ENCODE measurements at regions not wholly inside any gene's neighbourhood (a gene's known extent, or its start where the extent isn't known, plus 50 kb on each side); places are given as distances from the start of the nearest gene placed in this dataset.

DNA sequence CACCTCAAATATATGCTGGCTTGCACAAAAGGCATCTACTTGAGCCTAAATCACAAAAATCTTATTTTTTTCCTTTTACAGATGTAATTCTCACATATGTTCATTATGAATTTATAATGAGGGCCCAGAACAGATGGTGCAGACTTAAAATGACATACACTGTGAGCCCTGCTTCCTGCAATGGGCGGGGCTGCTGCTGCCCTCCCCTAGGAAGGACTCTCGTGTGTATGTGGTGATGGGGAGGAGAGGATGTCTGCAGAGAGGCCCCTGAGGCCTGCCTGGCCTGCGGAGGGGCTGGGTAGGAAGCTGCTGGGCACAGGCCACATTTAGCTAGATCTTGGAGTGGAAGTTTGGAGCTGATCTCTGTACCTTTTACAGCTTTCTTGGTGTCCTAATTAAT, 233.4 kb upstream of the KIRREL3 start:
- TF ChIP-seq, protein P1, sequence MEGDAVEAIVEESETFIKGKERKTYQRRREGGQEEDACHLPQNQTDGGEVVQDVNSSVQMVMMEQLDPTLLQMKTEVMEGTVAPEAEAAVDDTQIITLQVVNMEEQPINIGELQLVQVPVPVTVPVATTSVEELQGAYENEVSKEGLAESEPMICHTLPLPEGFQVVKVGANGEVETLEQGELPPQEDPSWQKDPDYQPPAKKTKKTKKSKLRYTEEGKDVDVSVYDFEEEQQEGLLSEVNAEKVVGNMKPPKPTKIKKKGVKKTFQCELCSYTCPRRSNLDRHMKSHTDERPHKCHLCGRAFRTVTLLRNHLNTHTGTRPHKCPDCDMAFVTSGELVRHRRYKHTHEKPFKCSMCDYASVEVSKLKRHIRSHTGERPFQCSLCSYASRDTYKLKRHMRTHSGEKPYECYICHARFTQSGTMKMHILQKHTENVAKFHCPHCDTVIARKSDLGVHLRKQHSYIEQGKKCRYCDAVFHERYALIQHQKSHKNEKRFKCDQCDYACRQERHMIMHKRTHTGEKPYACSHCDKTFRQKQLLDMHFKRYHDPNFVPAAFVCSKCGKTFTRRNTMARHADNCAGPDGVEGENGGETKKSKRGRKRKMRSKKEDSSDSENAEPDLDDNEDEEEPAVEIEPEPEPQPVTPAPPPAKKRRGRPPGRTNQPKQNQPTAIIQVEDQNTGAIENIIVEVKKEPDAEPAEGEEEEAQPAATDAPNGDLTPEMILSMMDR (conservative IDR thresholded peaks at IDR 0.05; ENCODE audit: low read length): no peak
- TF ChIP-seq EZH2phosphoT487 (IDR thresholded peaks at IDR 0.05; ENCODE audit: borderline replicate concordance, low read depth, low read length): no peak
- H3K27ac ChIP-seq (ENCODE audit: low read depth, low read length, poor library complexity, severe bottlenecking): no peak overlapping the region
- H3K79me2 ChIP-seq (ENCODE audit: insufficient read depth, low read depth, low read length): no peaks in the 10 kb centered on the region
- intact Hi-C loops (cut with micrococcal nuclease; ENCODE audit: unreplicated experiment): no loop called here
- no peak for DNase-seq (ENCODE audit: low spot score)
- no peaks in the 10 kb centered on the region for H3K4me1 ChIP-seq (ENCODE audit: insufficient read depth, low read length, poor library complexity, severe bottlenecking)
- ChIA-PET CTCF (ENCODE audit: unreplicated experiment) (no interaction called here), POLR2A (no interaction called here)
- H3K4me3 ChIP-seq (ENCODE audit: low read depth, low read length, poor library complexity, severe bottlenecking): no peak overlapping the region
- no peaks in the 10 kb centered on the region for H3K9me3 ChIP-seq (ENCODE audit: low read length)
- H3K9me2 ChIP-seq (ENCODE audit: insufficient read depth, low read length): no peaks in the 10 kb centered on the region
- BruUV-seq (replicated peaks): no TSS peak
- no peak overlapping the region for H2AFZ ChIP-seq (ENCODE audit: low read length)
- no peak overlapping the region for H3K4me2 ChIP-seq (ENCODE audit: low read length)
- no peaks in the 10 kb centered on the region for H3K36me3 ChIP-seq (ENCODE audit: insufficient read depth, low read length)
- no peaks in the 10 kb centered on the region for H4K20me1 ChIP-seq (ENCODE audit: insufficient read depth, low read length)

GRCh38 chr11:127230392-127230791, 229.8 kb upstream of the KIRREL3 start:
- Histone ChIP-seq H3K9me3 (ENCODE audit: low read length) (no peaks in the 10 kb centered on the region), H3K27ac (ENCODE audit: low read depth, low read length, poor library complexity, severe bottlenecking) (no peak overlapping the region), H3K36me3 (ENCODE audit: insufficient read depth, low read length) (no peaks in the 10 kb centered on the region), H3K4me1 (ENCODE audit: insufficient read depth, low read length, poor library complexity, severe bottlenecking) (no peaks in the 10 kb centered on the region), H4K20me1 (ENCODE audit: insufficient read depth, low read length) (no peaks in the 10 kb centered on the region), H3K4me2 (ENCODE audit: low read length) (no peak overlapping the region), H3K4me3 (ENCODE audit: low read depth, low read length, poor library complexity, severe bottlenecking) (no peak overlapping the region), H3K9me2 (ENCODE audit: insufficient read depth, low read length) (no peaks in the 10 kb centered on the region), H3K79me2 (ENCODE audit: insufficient read depth, low read depth, low read length) (no peaks in the 10 kb centered on the region), H2AFZ (ENCODE audit: low read length) (no peak overlapping the region)
- intact Hi-C loops (cut with micrococcal nuclease; ENCODE audit: unreplicated experiment): no loop called here
- ChIA-PET CTCF (ENCODE audit: unreplicated experiment) (no interaction called here), POLR2A (no interaction called here)
- no TSS peak for BruUV-seq (replicated peaks)
- TF ChIP-seq, protein P1 (conservative IDR thresholded peaks at IDR 0.05; ENCODE audit: low read length): no peak
- no peak for TF ChIP-seq EZH2phosphoT487 (IDR thresholded peaks at IDR 0.05; ENCODE audit: borderline replicate concordance, low read depth, low read length)
- no peak for DNase-seq (ENCODE audit: low spot score)

- Histone ChIP-seq H3K27ac (ENCODE audit: low read depth, low read length, poor library complexity, severe bottlenecking) (no peak overlapping the region), H4K20me1 (ENCODE audit: insufficient read depth, low read length) (no peaks in the 10 kb centered on the region), H3K4me1 (ENCODE audit: insufficient read depth, low read length, poor library complexity, severe bottlenecking) (no peaks in the 10 kb centered on the region), H2AFZ (ENCODE audit: low read length) (no peak overlapping the region), H3K9me3 (ENCODE audit: low read length) (no peaks in the 10 kb centered on the region), H3K4me3 (ENCODE audit: low read depth, low read length, poor library complexity, severe bottlenecking) (no peak overlapping the region), H3K79me2 (ENCODE audit: insufficient read depth, low read depth, low read length) (no peaks in the 10 kb centered on the region), H3K9me2 (ENCODE audit: insufficient read depth, low read length) (no peaks in the 10 kb centered on the region), H3K36me3 (ENCODE audit: insufficient read depth, low read length) (no peaks in the 10 kb centered on the region), H3K4me2 (ENCODE audit: low read length) (no peak overlapping the region)
- ChIA-PET POLR2A (no interaction called here), CTCF (ENCODE audit: unreplicated experiment) (no interaction called here)
- intact Hi-C loops (cut with micrococcal nuclease; ENCODE audit: unreplicated experiment): no loop called here
- no TSS peak for BruUV-seq (replicated peaks)
- TF ChIP-seq, protein P1 (conservative IDR thresholded peaks at IDR 0.05; ENCODE audit: low read length): no peak
- no peak for TF ChIP-seq EZH2phosphoT487 (IDR thresholded peaks at IDR 0.05; ENCODE audit: borderline replicate concordance, low read depth, low read length)
- no peak for DNase-seq (ENCODE audit: low spot score)
These were observed 226.4 kb upstream of the KIRREL3 start for GRCh38 chr11:127226949-127227348.
